HepG2 (cell line): ENCODE measurements at regions not wholly inside any gene's neighbourhood (a gene's known extent, or its start where the extent isn't known, plus 50 kb on each side); places are given as distances from the start of the nearest gene placed in this dataset.

ENCODE experiments used
- ATF4 ChIP-seq, 2 experiments: fragments of 450-650 bp in 1 of 2; sonication (generic) in 1 of 2; formaldehyde crosslinking; IDR thresholded peaks; 2 replicates each; pipeline versions ENCODE4 v1.5.0 to v1.8.0; 2020 to 2022; ENCODE audit warnings: mild to moderate bottlenecking in 1 of 2, missing genetic modification reagents in 1 of 2
- CAMTA2 ChIP-seq: sonication (generic); formaldehyde crosslinking; IDR thresholded peaks from 2 replicates; pipeline ENCODE4 v1.4.0; 2020; ENCODE audit warnings: mild to moderate bottlenecking, missing genetic modification reagents, borderline replicate concordance
- CBX1 ChIP-seq: IDR thresholded peaks from one replicate; pipeline ENCODE4 v1.6.1; 2016; ENCODE audit warnings: antibody characterized with exemption, low read depth
- FOXP1 ChIP-seq, 2 experiments: fragments of 450-650 bp in 1 of 2; IDR thresholded peaks; 2 replicates each; pipeline ENCODE4 v1.6.1; 2017 to 2018; ENCODE audit warnings: antibody characterized with exemption in 1 of 2
- HDAC1 ChIP-seq: sonication (generic); formaldehyde crosslinking; IDR thresholded peaks from 2 replicates; pipeline ENCODE4 v1.5.1; 2020; ENCODE audit warnings: mild to moderate bottlenecking, missing genetic modification reagents
- HINFP ChIP-seq: sonication (generic); formaldehyde crosslinking; IDR thresholded peaks from 2 replicates; pipeline ENCODE4 v1.4.0; 2020; ENCODE audit warnings: low read depth, mild to moderate bottlenecking, missing genetic modification reagents
- HMG20B ChIP-seq: conservative IDR thresholded peaks from 2 replicates; pipeline ENCODE4 v1.6.1; 2016; ENCODE audit warnings: missing genetic modification reagents, missing compliant biosample characterization
- HNRNPUL1 ChIP-seq: fragments of 200-400 bp; formaldehyde crosslinking; IDR thresholded peaks from 2 replicates; pipeline ENCODE4 v1.6.1; 2017; ENCODE audit warnings: low read depth, mild to moderate bottlenecking, low read length, moderate library complexity
- KDM6A ChIP-seq: IDR thresholded peaks from 2 replicates; pipeline ENCODE4 v1.6.1; 2016; ENCODE audit warnings: low read depth
- MAFG ChIP-seq: sonication (generic); formaldehyde crosslinking; IDR thresholded peaks from 2 replicates; pipeline ENCODE4 v1.5.1; 2020; ENCODE audit warnings: mild to moderate bottlenecking, missing genetic modification reagents
- MXD3 ChIP-seq: IDR thresholded peaks from 2 replicates; pipeline ENCODE4 v1.6.1; 2016; ENCODE audit warnings: mild to moderate bottlenecking, missing biosample characterization, missing genetic modification reagents
- NFIC ChIP-seq: IDR thresholded peaks from 2 replicates; pipeline ENCODE4 v1.6.1; 2012; ENCODE audit warnings: mild to moderate bottlenecking, low read length, inconsistent platforms
- RARG ChIP-seq: sonication (generic); formaldehyde crosslinking; IDR thresholded peaks from 2 replicates; pipeline ENCODE4 v1.4.0; 2020; ENCODE audit warnings: low read depth, mild to moderate bottlenecking, missing genetic modification reagents
- SPEN ChIP-seq: sonication (generic); formaldehyde crosslinking; IDR thresholded peaks from 2 replicates; pipeline ENCODE4 v1.5.1; 2020; ENCODE audit warnings: low read depth, mild to moderate bottlenecking, missing genetic modification reagents
- TRIM22 ChIP-seq: fragments of 450-650 bp; IDR thresholded peaks from 2 replicates; pipeline ENCODE4 v1.6.1; 2017
- ZGPAT ChIP-seq: IDR thresholded peaks from 2 replicates; pipeline ENCODE4 v1.6.1; 2016; ENCODE audit warnings: mild to moderate bottlenecking
- ZMAT3 ChIP-seq: sonication (generic); formaldehyde crosslinking; conservative IDR thresholded peaks from 2 replicates; pipeline ENCODE4 v1.7.0; 2021; ENCODE audit warnings: missing genetic modification reagents
- ZMAT5 ChIP-seq: sonication (generic); formaldehyde crosslinking; IDR thresholded peaks from 2 replicates; pipeline ENCODE4 v1.5.0; 2020; ENCODE audit warnings: mild to moderate bottlenecking, low read depth, missing genetic modification reagents, borderline replicate concordance
- ZNF3 ChIP-seq: IDR thresholded peaks from 2 replicates; pipeline ENCODE4 v1.7.0; 2017; ENCODE audit warnings: inconsistent platforms
- ZNF431 ChIP-seq: sonication (generic); formaldehyde crosslinking; IDR thresholded peaks from 2 replicates; pipeline ENCODE4 v1.9.0; 2022; ENCODE audit warnings: missing genetic modification reagents, low read depth, mild to moderate bottlenecking, borderline replicate concordance
- ZNF468 ChIP-seq: sonication (generic); formaldehyde crosslinking; IDR thresholded peaks from 2 replicates; pipeline ENCODE4 v1.8.0; 2022; ENCODE audit warnings: mild to moderate bottlenecking, moderate library complexity, missing genetic modification reagents
- ZNF598 ChIP-seq: sonication (generic); formaldehyde crosslinking; IDR thresholded peaks from 2 replicates; pipeline ENCODE4 v1.5.1; 2020; ENCODE audit warnings: mild to moderate bottlenecking, missing genetic modification reagents, borderline replicate concordance
- ZNF781 ChIP-seq: sonication (generic); formaldehyde crosslinking; IDR thresholded peaks from 2 replicates; pipeline ENCODE4 v1.5.1; 2020; ENCODE audit warnings: borderline replicate concordance, mild to moderate bottlenecking, missing genetic modification reagents; ENCODE audit errors: not compliant biosample characterization
- ZNF879 ChIP-seq: sonication (generic); formaldehyde crosslinking; IDR thresholded peaks from 2 replicates; pipeline ENCODE4 v1.8.1; 2023; ENCODE audit warnings: missing genetic modification reagents

GRCh38 chr7:66535414-66536329 lies 93.0 kb upstream of the KCTD7 start (continued):
- TF ChIP-seq ATF4 (CRISPR knock-in tag; IDR thresholded peaks at IDR 0.05) (peak in 1 of 2 experiments; percentile 71; a peak in 2 of 4 replicates), MAFG (no peak), ZNF468 (no peak), ZNF598 (CRISPR knock-in tag) (peak; percentile 66; the same call in 1 of the 2 replicates), ZNF3 (CRISPR knock-in tag) (peak; percentile 81), HDAC1 (CRISPR knock-in tag) (peak; percentile 45), ZNF879 (no peak), KDM6A (CRISPR knock-in tag) (peak; percentile 64), MXD3 (CRISPR knock-in tag) (no peak; the same call in 1 of the 2 replicates), FOXP1 (IDR thresholded peaks at IDR 0.05) (no peak), FOXP1 (CRISPR knock-in tag; IDR thresholded peaks at IDR 0.05) (no peak), SPEN (CRISPR knock-in tag) (peak; percentile 53; the same call in 1 of the 2 replicates), HMG20B (no peak; the same call in 1 of the 2 replicates), ZGPAT (CRISPR knock-in tag) (peak; percentile 89), ZMAT5 (no peak), ZNF781 (CRISPR knock-in tag) (peak; percentile 73), NFIC (no peak), CAMTA2 (CRISPR knock-in tag) (no peak), TRIM22 (no peak), HINFP (CRISPR knock-in tag) (peak; percentile 74; the same call in 1 of the 2 replicates), RARG (no peak), ZMAT3 (CRISPR knock-in tag) (no peak; the same call in 1 of the 2 replicates), HNRNPUL1 (no peak), ZNF431 (CRISPR knock-in tag) (no peak; the same call in 1 of the 2 replicates), CBX1 (no peak)
